ENCODE measurements at regions not wholly inside any gene's neighbourhood (a gene's known extent, or its start where the extent isn't known, plus 50 kb on each side); places are given as distances from the start of the nearest gene placed in this dataset.

- H3K4me1 ChIP-seq (ENCODE audit: control insufficient read depth, extremely low read depth, insufficient read depth, low read length): no peaks in the 10 kb centered on the region
- no peak overlapping the region for H3K4me3 ChIP-seq (ENCODE audit: control insufficient read depth in 2 of 3, extremely low read depth in 1 of 3, insufficient read depth in 2 of 3, low read depth in 1 of 3, low read length in 3 of 3)
- H3K79me2 ChIP-seq (ENCODE audit: control insufficient read depth, insufficient read depth, low read length): no peaks in the 10 kb centered on the region
- H3K9me3 ChIP-seq (ENCODE audit: control insufficient read depth, low read depth, low read length): no peaks in the 10 kb centered on the region
- no peaks in the 10 kb centered on the region for H4K20me1 ChIP-seq (ENCODE audit: control insufficient read depth, extremely low read depth, insufficient read depth, low read length)
- H3K27ac ChIP-seq (ENCODE audit: control insufficient read depth, insufficient read depth, low read length): no peak overlapping the region
- peaks cover 25% of the 10 kb centered on the region for H3K27me3 ChIP-seq (ENCODE audit: control insufficient read depth, extremely low read depth, insufficient read depth, low read length)
- no peak for DNase-seq (ENCODE audit: low read depth, low spot score)
- FAIRE-seq: no peak
- dilution Hi-C loops (cut with MboI; ENCODE audit: extremely low pct_ligation_motif_present, low sequenced_read_pairs): no loop called here
- H3K4me2 ChIP-seq (ENCODE audit: control insufficient read depth, extremely low read depth, insufficient read depth, low read depth, low read length): no peak overlapping the region
- TF ChIP-seq CTCF (optimal IDR thresholded peaks at IDR 0.05 in 1 of 3, IDR thresholded peaks at IDR 0.05 in 1 of 3, conservative IDR thresholded peaks at IDR 0.05 in 1 of 3; ENCODE audit: extremely low read depth in 1 of 3, insufficient read depth in 2 of 3, low read length in 3 of 3): no peak
- no peak for TF ChIP-seq EZH2 (IDR thresholded peaks at IDR 0.05; ENCODE audit: low read length)
- no peaks in the 10 kb centered on the region for H3K9me1 ChIP-seq (ENCODE audit: control insufficient read depth, extremely low read depth, insufficient read depth, low read length)
- no peak overlapping the region for H3K9ac ChIP-seq (ENCODE audit: control insufficient read depth, extremely low read depth, insufficient read depth, low read length)
- H2AFZ ChIP-seq (ENCODE audit: control insufficient read depth, low read length): no peak overlapping the region
- H3K36me3 ChIP-seq (ENCODE audit: control insufficient read depth in 2 of 2, extremely low read depth in 1 of 2, insufficient read depth in 2 of 2, low read length in 2 of 2): no peaks in the 10 kb centered on the region
These were observed 139.8 kb upstream of the RET start for GRCh38 chr10:42937048-42937447.

- FAIRE-seq: no peak
These were observed 139.2 kb upstream of the RET start for GRCh38 chr10:42937649-42938180.

More at GRCh38 chr10:42937649-42938180, 139.2 kb upstream of the RET start:
- H3K4me1 ChIP-seq (ENCODE audit: control insufficient read depth, extremely low read depth, insufficient read depth, low read length): no peaks in the 10 kb centered on the region
- H3K4me3 ChIP-seq (ENCODE audit: control insufficient read depth in 2 of 3, extremely low read depth in 1 of 3, insufficient read depth in 2 of 3, low read depth in 1 of 3, low read length in 3 of 3): no peak overlapping the region
- H3K9me1 ChIP-seq (ENCODE audit: control insufficient read depth, extremely low read depth, insufficient read depth, low read length): no peaks in the 10 kb centered on the region
- no peak for DNase-seq (ENCODE audit: low read depth, low spot score)
- peaks cover 19% of the 10 kb centered on the region for H3K27me3 ChIP-seq (ENCODE audit: control insufficient read depth, extremely low read depth, insufficient read depth, low read length)
- no peaks in the 10 kb centered on the region for H3K36me3 ChIP-seq (ENCODE audit: control insufficient read depth in 2 of 2, extremely low read depth in 1 of 2, insufficient read depth in 2 of 2, low read length in 2 of 2)
- H4K20me1 ChIP-seq (ENCODE audit: control insufficient read depth, extremely low read depth, insufficient read depth, low read length): no peaks in the 10 kb centered on the region
- H2AFZ ChIP-seq (ENCODE audit: control insufficient read depth, low read length): no peak overlapping the region
- H3K27ac ChIP-seq (ENCODE audit: control insufficient read depth, insufficient read depth, low read length): no peak overlapping the region
- H3K9ac ChIP-seq (ENCODE audit: control insufficient read depth, extremely low read depth, insufficient read depth, low read length): no peak overlapping the region
- no peaks in the 10 kb centered on the region for H3K9me3 ChIP-seq (ENCODE audit: control insufficient read depth, low read depth, low read length)
- no peak overlapping the region for H3K4me2 ChIP-seq (ENCODE audit: control insufficient read depth, extremely low read depth, insufficient read depth, low read depth, low read length)
- TF ChIP-seq EZH2 (IDR thresholded peaks at IDR 0.05; ENCODE audit: low read length) (no peak), CTCF (optimal IDR thresholded peaks at IDR 0.05 in 1 of 3, IDR thresholded peaks at IDR 0.05 in 1 of 3, conservative IDR thresholded peaks at IDR 0.05 in 1 of 3; ENCODE audit: extremely low read depth in 1 of 3, insufficient read depth in 2 of 3, low read length in 3 of 3) (no peak)
- no peaks in the 10 kb centered on the region for H3K79me2 ChIP-seq (ENCODE audit: control insufficient read depth, insufficient read depth, low read length)
- dilution Hi-C loops (cut with MboI; ENCODE audit: extremely low pct_ligation_motif_present, low sequenced_read_pairs): no loop called here
